Hepatocyte (in vitro differentiated cells): ENCODE measurements at regions not wholly inside any gene's neighbourhood (a gene's known extent, or its start where the extent isn't known, plus 50 kb on each side); places are given as distances from the start of the nearest gene placed in this dataset.

Source experiments
- DNase-seq: peaks from one replicate; pipeline ENCODE4 v3.0.0-alpha.2; 2016; ENCODE audit warnings: low spot score
- H2AFZ ChIP-seq: fragments of 200-600 bp; sonication (generic); 2 replicates; pipeline ENCODE4 v1.6.0; 2016; ENCODE audit warnings: antibody characterized with exemption, mild to moderate bottlenecking
- H3K27ac ChIP-seq: fragments of 200-600 bp; sonication (generic); 2 replicates; pipeline ENCODE4 v1.5.1; 2016; ENCODE audit warnings: mild to moderate bottlenecking
- H3K27me3 ChIP-seq: fragments of 200-600 bp; sonication (generic); 2 replicates; pipeline ENCODE4 v1.6.1; 2016
- H3K36me3 ChIP-seq: fragments of 200-600 bp; sonication (generic); replicated peaks from 2 replicates; pipeline ENCODE4 v1.5.1; 2016; ENCODE audit warnings: low read depth; ENCODE audit not compliant: insufficient read depth
- H3K4me1 ChIP-seq: fragments of 200-600 bp; sonication (generic); 2 replicates; pipeline ENCODE4 v1.5.1; 2016; ENCODE audit warnings: mild to moderate bottlenecking, moderate library complexity; ENCODE audit not compliant: insufficient read depth
- H3K4me2 ChIP-seq: fragments of 200-600 bp; sonication (generic); 2 replicates; pipeline ENCODE4 v1.6.0; 2016
- H3K4me3 ChIP-seq: fragments of 200-600 bp; sonication (generic); 2 replicates; pipeline ENCODE4 v1.5.1; 2016; ENCODE audit warnings: mild to moderate bottlenecking
- H3K79me2 ChIP-seq: fragments of 200-600 bp; sonication (generic); 2 replicates; pipeline ENCODE4 v1.6.0; 2017; ENCODE audit warnings: mild to moderate bottlenecking
- H3K9me2 ChIP-seq: fragments of 200-600 bp; sonication (generic); replicated peaks from 2 replicates; pipeline ENCODE4 v1.6.0; 2017; ENCODE audit warnings: mild to moderate bottlenecking; ENCODE audit not compliant: insufficient read depth
- H3K9me3 ChIP-seq: fragments of 200-600 bp; sonication (generic); 2 replicates; pipeline ENCODE4 v1.5.1; 2016; ENCODE audit warnings: low read depth, mild to moderate bottlenecking
- H4K20me1 ChIP-seq: fragments of 200-600 bp; sonication (generic); 2 replicates; pipeline ENCODE4 v1.6.0; 2016; ENCODE audit warnings: mild to moderate bottlenecking; ENCODE audit not compliant: insufficient read depth, poor library complexity, severe bottlenecking
- EZH2 ChIP-seq: fragments of 200-600 bp; sonication (generic); IDR thresholded peaks from 2 replicates; pipeline ENCODE4 v1.6.1; 2016; ENCODE audit warnings: antibody characterized with exemption, mild to moderate bottlenecking, borderline replicate concordance
- EZH2phosphoT487 ChIP-seq: fragments of 200-600 bp; sonication (generic); IDR thresholded peaks from one replicate; pipeline ENCODE4 v1.6.1; 2018; ENCODE audit warnings: antibody characterized with exemption, mild to moderate bottlenecking, low read depth, moderate library complexity; ENCODE audit not compliant: unreplicated experiment, severe bottlenecking
- WGBS: methylation state at CpG from one replicate; pipeline ENCODE4 v1.1.6; 2016; ENCODE audit warnings: low lambda C conversion rate; ENCODE audit errors: missing lambda C conversion rate; 5-methylcytosine and 5-hydroxymethylcytosine counted together
- TF ChIP-seq, protein P1 (sequence below): fragments of 200-600 bp; sonication (generic); IDR thresholded peaks from 2 replicates; pipeline ENCODE4 v1.5.1; 2016; ENCODE audit warnings: antibody characterized with exemption, mild to moderate bottlenecking; ENCODE audit not compliant: poor library complexity

DNA sequence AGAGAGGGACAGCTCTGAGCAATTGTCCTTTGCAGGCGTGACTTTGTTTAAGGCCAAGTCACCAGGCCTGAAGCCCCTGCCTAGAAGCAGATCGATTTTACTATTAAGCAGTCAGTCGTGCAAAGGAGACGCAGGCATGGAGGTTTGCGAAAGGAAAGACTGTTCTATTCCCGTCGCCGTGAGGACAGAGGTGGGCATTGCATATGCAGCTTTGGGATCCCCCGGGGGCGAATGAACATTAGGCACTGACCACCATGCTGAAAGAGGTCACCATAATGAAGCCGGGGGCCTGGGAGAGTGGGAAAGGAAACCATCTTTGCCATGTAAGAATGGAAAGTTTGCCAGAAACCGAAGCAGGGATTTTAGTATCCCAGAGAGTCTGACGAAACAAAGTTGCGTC, 231.6 kb downstream of the BCL11A start:
- no peaks in the 10 kb centered on the region for H3K36me3 ChIP-seq
- H3K4me3 ChIP-seq: no peak overlapping the region
- no peaks in the 10 kb centered on the region for H3K9me2 ChIP-seq
- no peaks in the 10 kb centered on the region for H3K9me3 ChIP-seq
- H4K20me1 ChIP-seq: no peaks in the 10 kb centered on the region
- WGBS: 93% methylated on average over 14 of the region's 14 CpGs
- no peak for DNase-seq
- no peak overlapping the region for H3K4me2 ChIP-seq
- no peak for TF ChIP-seq EZH2phosphoT487
- no peak for TF ChIP-seq EZH2
- TF ChIP-seq, protein P1, sequence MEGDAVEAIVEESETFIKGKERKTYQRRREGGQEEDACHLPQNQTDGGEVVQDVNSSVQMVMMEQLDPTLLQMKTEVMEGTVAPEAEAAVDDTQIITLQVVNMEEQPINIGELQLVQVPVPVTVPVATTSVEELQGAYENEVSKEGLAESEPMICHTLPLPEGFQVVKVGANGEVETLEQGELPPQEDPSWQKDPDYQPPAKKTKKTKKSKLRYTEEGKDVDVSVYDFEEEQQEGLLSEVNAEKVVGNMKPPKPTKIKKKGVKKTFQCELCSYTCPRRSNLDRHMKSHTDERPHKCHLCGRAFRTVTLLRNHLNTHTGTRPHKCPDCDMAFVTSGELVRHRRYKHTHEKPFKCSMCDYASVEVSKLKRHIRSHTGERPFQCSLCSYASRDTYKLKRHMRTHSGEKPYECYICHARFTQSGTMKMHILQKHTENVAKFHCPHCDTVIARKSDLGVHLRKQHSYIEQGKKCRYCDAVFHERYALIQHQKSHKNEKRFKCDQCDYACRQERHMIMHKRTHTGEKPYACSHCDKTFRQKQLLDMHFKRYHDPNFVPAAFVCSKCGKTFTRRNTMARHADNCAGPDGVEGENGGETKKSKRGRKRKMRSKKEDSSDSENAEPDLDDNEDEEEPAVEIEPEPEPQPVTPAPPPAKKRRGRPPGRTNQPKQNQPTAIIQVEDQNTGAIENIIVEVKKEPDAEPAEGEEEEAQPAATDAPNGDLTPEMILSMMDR: no peak
- no peaks in the 10 kb centered on the region for H3K79me2 ChIP-seq
- H3K27me3 ChIP-seq: no peaks in the 10 kb centered on the region
- no peak overlapping the region for H2AFZ ChIP-seq
- peaks cover 4% of the 10 kb centered on the region for H3K4me1 ChIP-seq
- no peak overlapping the region for H3K27ac ChIP-seq

DNA sequence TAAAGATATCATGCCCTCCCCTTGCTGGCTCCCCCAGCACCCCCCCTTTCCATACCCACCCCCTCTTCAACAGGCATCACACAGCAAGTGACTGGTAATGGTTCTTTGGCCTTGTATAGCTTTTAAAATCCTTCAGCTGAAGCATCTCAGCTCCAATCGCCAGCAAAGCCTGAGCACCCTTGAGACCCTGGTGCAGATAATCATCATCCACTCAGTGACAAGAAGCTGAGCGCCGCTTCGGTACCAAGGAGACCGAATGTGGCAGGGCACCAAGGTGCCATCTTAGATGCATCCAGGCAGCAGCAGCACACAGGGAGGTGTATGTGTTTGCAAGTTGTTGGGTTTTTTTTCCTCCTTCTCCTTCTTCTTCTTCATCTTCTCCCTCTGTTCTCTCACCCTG, 232.7 kb downstream of the BCL11A start:
- no peak overlapping the region for H3K27ac ChIP-seq
- H3K4me2 ChIP-seq: no peak overlapping the region
- TF ChIP-seq EZH2: no peak
- no peak for TF ChIP-seq EZH2phosphoT487
- TF ChIP-seq, protein P1: no peak
- WGBS: 92% methylated on average over 5 of the region's 5 CpGs
- no peaks in the 10 kb centered on the region for H3K9me3 ChIP-seq
- H3K4me1 ChIP-seq: peaks cover 11% of the 10 kb centered on the region
- no peak overlapping the region for H2AFZ ChIP-seq
- H3K79me2 ChIP-seq: no peaks in the 10 kb centered on the region
- no peaks in the 10 kb centered on the region for H4K20me1 ChIP-seq
- H3K9me2 ChIP-seq: no peaks in the 10 kb centered on the region
- H3K27me3 ChIP-seq: no peaks in the 10 kb centered on the region
- no peaks in the 10 kb centered on the region for H3K36me3 ChIP-seq
- H3K4me3 ChIP-seq: no peak overlapping the region
- no peak for DNase-seq

DNA sequence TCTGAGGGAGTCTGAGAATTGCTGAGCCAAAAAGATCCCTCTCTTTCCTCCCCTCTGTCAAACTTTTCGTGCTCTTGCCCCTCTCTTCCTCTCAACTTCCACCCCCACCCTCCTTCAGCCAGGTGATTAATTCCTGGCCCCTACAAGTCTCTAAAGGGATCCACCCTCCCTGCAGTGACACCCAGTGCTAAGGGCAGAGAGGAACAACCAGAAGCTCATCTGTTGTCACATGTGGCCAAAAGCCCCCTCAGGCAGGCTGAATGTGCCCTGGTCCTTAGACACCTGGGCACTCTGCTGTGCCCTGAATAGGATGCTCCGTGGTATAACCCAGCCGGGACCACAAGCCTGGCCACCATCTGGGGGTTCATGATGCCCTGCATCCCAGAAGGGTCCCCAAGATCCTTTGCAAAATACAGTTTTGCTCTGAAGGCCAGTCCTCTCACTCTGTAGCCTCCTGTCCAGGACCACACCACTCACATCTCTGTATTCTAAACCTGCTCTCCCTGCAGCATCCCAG, 234.4 kb downstream of the BCL11A start:
- H3K36me3 ChIP-seq: no peaks in the 10 kb centered on the region
- peaks cover 11% of the 10 kb centered on the region for H3K4me1 ChIP-seq
- DNase-seq: no peak
- no peak overlapping the region for H3K4me3 ChIP-seq
- no peaks in the 10 kb centered on the region for H3K27me3 ChIP-seq
- no peak overlapping the region for H3K27ac ChIP-seq
- WGBS: 95% methylated on average over 3 of the region's 3 CpGs
- no peaks in the 10 kb centered on the region for H3K9me2 ChIP-seq
- H3K4me2 ChIP-seq: no peak overlapping the region
- H4K20me1 ChIP-seq: no peaks in the 10 kb centered on the region
- H3K9me3 ChIP-seq: no peaks in the 10 kb centered on the region
- H3K79me2 ChIP-seq: no peaks in the 10 kb centered on the region
- no peak for TF ChIP-seq EZH2
- H2AFZ ChIP-seq: no peak overlapping the region

DNA sequence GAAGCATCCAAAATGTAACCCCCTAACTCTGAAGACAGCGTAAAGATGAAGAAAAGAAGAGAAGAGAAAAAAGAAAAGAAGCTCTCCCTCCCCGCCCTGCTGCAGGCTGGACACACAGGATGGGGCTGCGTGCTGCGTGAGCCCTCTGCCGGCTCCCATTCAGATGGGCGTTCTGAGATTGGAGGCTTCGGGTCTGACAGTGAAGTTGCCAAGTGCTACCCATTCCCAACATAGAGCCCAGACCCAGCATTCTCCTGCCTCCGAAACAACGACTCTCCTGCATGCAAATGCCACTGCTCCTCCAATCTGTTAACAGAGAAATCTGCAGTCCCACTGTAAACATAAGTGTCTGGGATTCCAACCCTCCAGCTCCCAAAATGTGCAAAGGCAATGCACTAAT, 234.9 kb downstream of the BCL11A start:
- Histone ChIP-seq H3K36me3 (no peaks in the 10 kb centered on the region), H3K4me2 (no peak overlapping the region), H3K9me3 (no peaks in the 10 kb centered on the region), H3K4me3 (no peak overlapping the region), H3K27me3 (no peaks in the 10 kb centered on the region), H4K20me1 (no peaks in the 10 kb centered on the region), H3K27ac (no peak overlapping the region), H2AFZ (no peak overlapping the region), H3K79me2 (no peaks in the 10 kb centered on the region), H3K9me2 (no peaks in the 10 kb centered on the region), H3K4me1 (peaks cover 11% of the 10 kb centered on the region)
- TF ChIP-seq, protein P1: peak; percentile 32
- TF ChIP-seq EZH2: no peak
- no peak for DNase-seq
- WGBS: 40% methylated on average over 9 of the region's 9 CpGs
